ENCODE measurements at regions not wholly inside any gene's neighbourhood (a gene's known extent, or its start where the extent isn't known, plus 50 kb on each side); places are given as distances from the start of the nearest gene placed in this dataset.
"Not testable (repeated sequence)": the region's sequence is repeated elsewhere in the genome, so short reads cannot be mapped to it uniquely, and the experiment has no call there.

DNA sequence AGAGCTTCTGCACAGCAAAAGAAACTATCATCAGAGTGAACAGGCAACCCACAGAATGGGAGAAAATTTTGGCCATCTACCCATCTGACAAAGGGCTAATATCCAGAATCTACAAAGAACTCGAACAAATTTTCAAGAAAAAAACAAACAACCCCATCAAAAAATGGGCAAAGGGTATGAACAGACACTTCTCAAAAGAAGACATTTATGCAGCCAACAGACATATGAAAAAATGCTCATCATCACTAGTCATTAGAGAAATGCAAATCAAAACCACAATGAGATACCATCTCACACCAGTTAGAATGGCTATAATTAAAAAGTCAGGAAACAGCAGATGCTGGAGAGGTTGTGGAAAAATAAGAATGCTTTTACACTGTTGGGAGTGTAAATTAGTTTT is 340.6 kb downstream of the TFAP2B start:
- not testable (repeated sequence) for DNase-seq

DNA sequence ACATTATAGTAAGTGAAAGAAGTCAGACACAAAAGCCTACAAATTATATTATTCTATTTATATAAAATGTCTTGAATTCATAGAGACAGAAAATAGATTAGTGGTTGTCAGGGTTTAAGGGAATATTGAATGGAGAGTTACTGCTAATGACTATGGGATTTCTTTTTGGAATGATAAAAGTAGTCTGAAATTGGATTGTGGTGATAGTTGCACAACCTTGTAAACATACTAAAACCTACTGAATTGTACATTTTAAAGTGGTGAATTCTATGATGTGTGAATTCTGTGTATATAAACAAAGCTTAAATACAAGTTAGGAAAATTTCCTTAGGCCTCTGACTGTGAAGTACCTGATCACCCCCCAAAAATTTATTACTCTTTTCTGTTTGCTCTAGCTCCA is 343.1 kb downstream of the TFAP2B start:
- no peak for DNase-seq

DNA sequence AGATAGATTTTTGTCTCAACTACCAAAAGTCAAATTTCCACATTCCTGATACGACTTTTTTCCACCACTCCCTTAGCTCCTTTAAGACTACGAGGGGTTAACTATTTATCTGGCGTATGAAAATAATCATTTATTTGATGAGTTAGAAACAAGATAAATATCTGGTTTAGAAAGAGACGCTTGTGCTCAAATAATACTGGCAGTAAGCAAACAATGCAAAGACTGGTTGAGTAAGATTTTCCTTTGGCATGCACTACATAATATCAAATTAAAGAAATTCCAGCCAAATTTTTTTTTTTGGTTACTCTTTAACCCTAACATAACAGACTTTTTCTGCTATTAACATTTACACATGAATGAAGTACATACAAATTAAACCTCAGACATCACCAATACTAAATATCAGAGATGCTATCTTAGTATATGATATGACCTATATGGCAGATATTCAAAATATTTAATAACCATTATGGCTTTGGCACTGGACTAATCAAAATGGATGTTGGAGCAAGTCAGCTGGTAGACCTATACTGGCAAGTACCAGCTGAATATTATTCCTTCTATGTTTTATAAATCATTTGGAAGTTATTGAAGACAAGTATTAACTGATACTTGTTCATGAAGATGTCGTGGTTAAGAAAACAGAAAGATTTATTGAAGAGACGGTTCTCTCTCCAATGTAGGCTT is 345.3 kb downstream of the TFAP2B start:
- no peak for DNase-seq

GRCh38 chr6:51166914-51167313 is 348.2 kb downstream of the TFAP2B start:
- DNase-seq, result no peak

GRCh38 chr6:51167468-51167867 is 348.8 kb downstream of the TFAP2B start:
- no peak for DNase-seq

DNA sequence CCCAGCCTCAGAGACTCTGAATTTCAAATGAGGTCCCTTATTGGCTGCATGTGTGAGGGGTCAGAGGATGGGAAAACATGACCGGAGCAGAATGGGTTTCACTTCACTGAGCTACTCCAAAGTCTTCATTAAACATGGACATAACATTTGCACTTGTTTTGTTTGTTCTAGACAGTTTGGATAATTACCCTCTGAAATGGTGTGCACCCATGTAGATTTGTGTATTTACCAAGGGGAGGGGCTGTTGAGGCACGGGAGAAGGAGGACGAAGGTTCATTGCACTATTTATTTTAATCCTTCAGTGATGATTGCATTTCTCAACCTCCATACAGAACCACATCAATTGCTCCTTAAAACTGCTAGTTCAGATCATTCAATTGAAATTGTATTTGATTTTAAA is 364.2 kb downstream of the TFAP2B start:
- DNase-seq, result no peak

DNA sequence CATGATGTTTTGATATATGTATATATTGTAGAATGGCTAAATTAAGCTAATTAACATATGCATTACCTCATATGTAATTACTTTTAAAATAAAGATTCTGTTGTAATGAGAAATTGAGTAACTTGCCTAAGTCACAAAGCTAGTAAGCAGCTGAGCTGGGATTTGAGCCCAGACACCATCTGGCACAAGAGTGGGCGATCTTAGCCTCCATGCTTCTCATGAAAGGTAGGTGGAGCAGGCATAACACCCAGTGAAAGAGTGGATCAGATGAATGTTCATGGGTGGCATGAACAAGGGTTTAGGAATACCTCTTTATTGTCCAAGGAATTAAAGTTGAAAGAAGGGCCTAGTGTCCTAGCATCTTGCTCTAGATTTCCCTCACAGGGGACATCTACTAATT is 365.4 kb downstream of the TFAP2B start:
- DNase-seq, result no peak

DNA sequence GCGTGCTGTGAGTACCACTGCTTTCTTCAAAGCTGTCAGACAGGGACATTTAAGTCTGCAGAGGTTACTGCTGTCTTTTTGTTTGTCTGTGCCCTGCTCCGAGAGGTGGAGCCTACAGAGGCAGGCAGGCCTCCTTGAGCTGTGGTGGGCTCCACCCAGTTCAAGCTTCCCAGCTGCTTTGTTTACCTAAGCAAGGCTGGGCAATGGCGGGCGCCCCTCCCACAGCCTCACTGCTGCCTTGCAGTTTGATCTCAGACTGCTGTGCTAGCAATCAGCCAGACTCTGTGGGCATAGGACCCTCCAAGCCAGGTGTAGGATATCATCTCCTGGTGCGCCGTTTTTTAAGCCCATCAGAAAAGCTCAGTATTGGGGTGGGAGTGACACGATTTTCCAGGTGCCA is 374.5 kb downstream of the TFAP2B start:
- DNase-seq, result not testable (repeated sequence)

DNA sequence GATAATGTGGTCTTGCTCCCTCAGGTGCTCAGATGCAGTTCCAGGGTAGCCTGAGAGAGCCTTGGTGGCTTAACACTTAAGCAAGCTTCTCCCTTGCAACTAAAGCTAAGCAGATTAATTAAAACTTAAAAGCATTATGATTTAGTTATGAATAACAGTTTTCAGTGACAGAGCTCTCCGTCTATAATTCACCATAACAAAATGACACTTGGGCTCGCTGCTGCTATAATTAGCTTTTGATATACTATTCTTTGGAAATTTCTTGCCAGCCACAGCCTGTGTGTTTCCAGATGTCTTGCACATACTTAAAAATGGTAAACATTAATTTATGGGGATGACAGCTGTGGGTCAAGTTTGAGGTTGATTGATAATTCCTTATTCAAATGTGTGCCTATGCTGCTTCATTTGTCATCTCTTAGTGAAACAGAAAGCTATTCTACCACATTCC is 380.5 kb downstream of the TFAP2B start:
- DNase-seq, result no peak

GRCh38 chr6:51199733-51200260 is 381.1 kb downstream of the TFAP2B start:
- no peak for DNase-seq

GRCh38 chr6:51200676-51201075 is 382.0 kb downstream of the TFAP2B start:
- DNase-seq, result no peak

GRCh38 chr6:51202653-51203052 is 384.0 kb downstream of the TFAP2B start:
- not testable (repeated sequence) for DNase-seq

DNA sequence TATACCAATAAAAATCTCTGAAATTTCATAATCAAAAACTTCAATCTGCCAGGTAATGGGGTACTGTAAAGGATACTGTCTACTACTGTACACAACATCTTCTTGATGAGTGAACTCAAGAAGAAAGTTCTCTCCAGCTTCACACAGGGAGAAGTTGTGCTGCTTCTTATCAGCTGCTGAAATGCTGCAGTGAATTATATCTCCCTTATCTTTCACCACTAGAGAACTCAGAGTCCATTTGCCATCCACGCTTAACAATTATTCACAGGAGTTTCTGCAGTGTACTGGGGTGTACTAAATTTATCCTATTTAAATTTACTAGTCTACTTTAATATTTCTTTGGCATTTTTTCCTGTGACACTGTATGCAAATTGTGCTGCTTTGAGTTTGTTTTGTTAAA is 384.8 kb downstream of the TFAP2B start:
- no peak for DNase-seq

DNA sequence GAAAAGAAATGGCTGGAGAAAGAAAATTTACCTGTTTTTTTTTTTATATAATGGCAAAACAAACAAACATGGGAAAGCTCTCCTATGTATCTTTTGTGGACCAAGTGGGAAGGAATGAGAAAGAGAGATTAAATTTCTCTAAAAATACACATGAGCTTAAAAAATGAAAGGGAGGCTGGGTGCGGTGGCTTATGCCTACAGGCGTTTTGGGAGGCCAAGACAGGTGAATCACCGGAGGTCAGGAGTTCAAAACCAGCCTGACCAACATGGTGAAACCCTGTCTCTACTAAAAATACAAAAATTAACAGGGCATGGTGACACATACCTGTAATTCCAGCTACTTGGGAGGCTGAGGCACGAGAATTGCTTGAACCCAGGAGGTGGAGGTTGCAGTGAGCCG is 388.0 kb downstream of the TFAP2B start:
- not testable (repeated sequence) for DNase-seq

DNA sequence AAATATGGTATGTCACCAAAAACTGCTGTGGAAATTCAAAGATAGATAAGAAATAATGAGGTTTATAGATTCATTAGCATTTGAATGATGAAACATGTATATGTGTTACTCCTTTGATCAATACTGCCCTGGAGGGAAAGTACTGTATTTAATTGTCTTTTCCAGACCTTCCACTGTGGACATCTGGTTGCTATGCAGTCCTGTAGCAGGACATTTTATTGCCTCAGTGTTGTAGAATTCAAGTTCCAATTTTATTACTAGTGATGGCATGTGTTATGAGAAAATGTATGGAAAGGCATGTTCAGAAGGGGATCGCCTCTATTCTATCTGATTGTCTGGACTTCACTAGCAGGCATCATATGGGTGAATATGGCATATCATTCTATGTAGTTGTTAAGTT is 391.0 kb downstream of the TFAP2B start:
- DNase-seq, result no peak

DNA sequence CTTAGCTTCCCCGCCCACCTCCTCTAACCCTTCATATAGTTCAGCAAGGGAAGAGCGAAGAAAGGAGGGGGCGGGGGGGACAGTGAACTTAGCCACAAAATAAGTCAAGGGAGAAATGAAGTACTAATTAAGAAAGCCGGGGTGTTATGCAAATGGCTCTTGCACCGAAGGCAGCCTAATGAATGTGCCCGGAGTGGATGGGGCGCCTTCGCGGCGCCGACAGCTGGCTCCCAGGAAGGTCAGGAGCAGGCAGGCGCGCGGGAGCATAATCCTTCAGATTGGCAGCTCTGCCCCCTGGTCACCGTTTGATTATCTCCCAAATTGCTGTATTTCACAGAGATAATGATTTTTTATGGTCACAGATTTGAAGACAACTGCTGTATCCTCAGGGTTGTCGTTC is 395.1 kb downstream of the TFAP2B start:
- DNase-seq, result no peak

DNA sequence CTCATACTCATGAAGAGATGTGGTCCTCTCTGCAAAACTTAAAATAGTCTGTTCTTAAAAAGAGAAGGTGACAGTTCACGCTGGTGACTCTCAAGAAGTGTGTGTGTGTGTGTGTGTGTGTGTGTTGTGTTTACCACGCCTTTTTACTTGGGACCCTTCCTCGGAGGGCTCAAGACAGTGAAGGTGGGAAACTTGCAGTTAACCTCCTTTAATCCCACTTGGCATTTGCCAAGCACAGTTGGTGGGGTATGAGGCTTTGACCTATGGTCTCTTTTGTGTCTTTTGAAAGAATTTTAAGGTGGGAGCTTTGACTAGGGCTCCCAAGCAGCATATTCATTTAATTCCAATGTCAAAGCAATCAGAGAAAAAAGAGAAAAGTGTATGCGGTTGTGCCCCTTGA is 395.8 kb downstream of the TFAP2B start:
- DNase-seq, result no peak

- no peak for DNase-seq
These were observed 399.5 kb downstream of the TFAP2B start for GRCh38 chr6:51218181-51218580.

GRCh38 chr6:51224580-51225240 is 406.0 kb downstream of the TFAP2B start:
- DNase-seq, result not testable (repeated sequence)

- no peak for DNase-seq
These were observed 422.7 kb downstream of the TFAP2B start for GRCh38 chr6:51241376-51241775.

- no peak for DNase-seq
These were observed 431.1 kb downstream of the TFAP2B start for GRCh38 chr6:51249798-51250197.

GRCh38 chr6:51250317-51250716 is 431.6 kb downstream of the TFAP2B start:
- DNase-seq, result no peak

- no peak for DNase-seq
These were observed 439.3 kb downstream of the TFAP2B start for GRCh38 chr6:51257938-51258337.

GRCh38 chr6:51260003-51260402 is 441.3 kb downstream of the TFAP2B start:
- DNase-seq, result no peak

DNA sequence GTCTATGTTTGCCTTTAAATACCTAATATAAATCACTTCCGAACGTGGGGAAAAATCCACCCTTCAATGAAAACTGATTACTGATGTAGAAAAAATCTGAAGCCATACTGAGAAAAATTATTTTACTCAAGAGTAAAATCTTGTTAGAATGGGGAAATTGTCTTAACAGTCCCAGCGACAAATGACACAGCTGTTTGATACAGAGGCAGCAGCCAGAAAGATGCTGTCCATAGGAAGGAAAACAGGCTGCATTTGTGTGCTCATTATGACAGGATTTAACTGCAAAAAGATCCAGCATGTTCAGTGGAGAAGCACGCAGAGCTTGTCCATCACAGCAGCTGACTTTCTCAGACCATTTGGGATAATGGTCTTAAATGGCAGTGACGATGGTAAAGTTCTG is 443.0 kb downstream of the TFAP2B start:
- no peak for DNase-seq

All from NCI-H1092 treated with DMSO at 0.1 percent for 48 hours (cell line).